NCI-H446 treated with DMSO at 0.1 percent for 48 hours (cell line): ENCODE measurements at regions not wholly inside any gene's neighbourhood (a gene's known extent, or its start where the extent isn't known, plus 50 kb on each side); places are given as distances from the start of the nearest gene placed in this dataset.
"Not testable (repeated sequence)": the region's sequence is repeated elsewhere in the genome, so short reads cannot be mapped to it uniquely, and the experiment has no call there.

Source experiments
- DNase-seq: peaks from one replicate; lab custom pipeline; 2025; lab: John Stamatoyannopoulos, UW

GRCh38 chr13:90331974-90332373 lies 1015.5 kb upstream of the MIR17HG start:
- no peak for DNase-seq

- no peak for DNase-seq
Observed at GRCh38 chr13:90336507-90336906, 1011.0 kb upstream of the MIR17HG start.

GRCh38 chr13:90341348-90341747 lies 1006.1 kb upstream of the MIR17HG start:
- DNase-seq, result not testable (repeated sequence)

- DNase-seq, result not testable (repeated sequence)
Observed at GRCh38 chr13:90348477-90349136, 998.9 kb upstream of the MIR17HG start.

- no peak for DNase-seq
Observed at GRCh38 chr13:90352763-90353162, 994.7 kb upstream of the MIR17HG start.

- no peak for DNase-seq
Observed at GRCh38 chr13:90355162-90355751, 992.2 kb upstream of the MIR17HG start.

- DNase-seq, result no peak
Observed at GRCh38 chr13:90360785-90361184, 986.7 kb upstream of the MIR17HG start.

- no peak for DNase-seq
Observed at GRCh38 chr13:90362707-90363106, 984.8 kb upstream of the MIR17HG start.

- no peak for DNase-seq
Observed at GRCh38 chr13:90365130-90365529, 982.4 kb upstream of the MIR17HG start.

GRCh38 chr13:90374168-90374567 lies 973.3 kb upstream of the MIR17HG start:
- DNase-seq, result no peak

GRCh38 chr13:90375851-90376250 lies 971.6 kb upstream of the MIR17HG start:
- no peak for DNase-seq

- DNase-seq, result no peak
Observed at GRCh38 chr13:90382425-90382824, 965.1 kb upstream of the MIR17HG start.

GRCh38 chr13:90385781-90386489 lies 961.6 kb upstream of the MIR17HG start:
- DNase-seq, result no peak

- DNase-seq, result no peak
Observed at GRCh38 chr13:90388887-90389452, 958.5 kb upstream of the MIR17HG start.

GRCh38 chr13:90389537-90389936 lies 958.0 kb upstream of the MIR17HG start:
- DNase-seq, result no peak

- no peak for DNase-seq
Observed at GRCh38 chr13:90393408-90393807, 954.1 kb upstream of the MIR17HG start.

- DNase-seq, result no peak
Observed at GRCh38 chr13:90395348-90395747, 952.1 kb upstream of the MIR17HG start.

- DNase-seq, result no peak
Observed at GRCh38 chr13:90395846-90396245, 951.6 kb upstream of the MIR17HG start.

- no peak for DNase-seq
Observed at GRCh38 chr13:90396266-90396665, 951.2 kb upstream of the MIR17HG start.

- DNase-seq, result no peak
Observed at GRCh38 chr13:90397503-90397902, 950.0 kb upstream of the MIR17HG start.

GRCh38 chr13:90400372-90400771 lies 947.1 kb upstream of the MIR17HG start:
- no peak for DNase-seq

- DNase-seq, result no peak
Observed at GRCh38 chr13:90401150-90401549, 946.3 kb upstream of the MIR17HG start.

GRCh38 chr13:90402102-90402501 lies 945.4 kb upstream of the MIR17HG start:
- DNase-seq, result no peak
